ENCODE measurements at regions not wholly inside any gene's neighbourhood (a gene's known extent, or its start where the extent isn't known, plus 50 kb on each side); places are given as distances from the start of the nearest gene placed in this dataset.

DNA sequence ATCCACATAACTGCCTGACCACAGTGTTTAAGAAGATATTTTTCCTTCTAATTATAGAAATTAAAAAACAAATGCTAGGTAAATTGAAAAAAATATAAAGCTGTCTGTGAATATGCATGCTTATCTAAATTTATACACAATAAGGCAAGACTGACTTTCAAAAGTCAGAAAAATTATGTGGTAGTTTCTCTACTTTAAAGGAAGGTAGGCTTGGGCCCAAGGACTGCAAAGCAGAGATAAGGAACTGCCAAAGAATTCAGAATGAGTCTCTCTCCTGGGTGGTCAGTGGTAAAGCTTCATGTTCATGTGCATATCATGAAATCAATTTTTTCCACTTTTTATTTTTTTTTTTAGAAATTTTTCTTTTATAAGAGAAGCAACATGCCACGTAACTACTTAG is 998.6 kb downstream of the REEP3 start:
- Mint-ChIP-seq H3K27ac (no peak overlapping the region), H3K36me3 (ENCODE audit: low read depth) (no peaks in the 10 kb centered on the region), H3K4me1 (no peaks in the 10 kb centered on the region), H3K4me3 (no peak overlapping the region), H3K27me3 (ENCODE audit: low read depth, poor library complexity) (peaks cover 3% of the 10 kb centered on the region), H3K9me3 (no peaks in the 10 kb centered on the region)
- no peak for DNase-seq
- TF ChIP-seq CTCF (IDR thresholded peaks at IDR 0.05): no peak

DNA sequence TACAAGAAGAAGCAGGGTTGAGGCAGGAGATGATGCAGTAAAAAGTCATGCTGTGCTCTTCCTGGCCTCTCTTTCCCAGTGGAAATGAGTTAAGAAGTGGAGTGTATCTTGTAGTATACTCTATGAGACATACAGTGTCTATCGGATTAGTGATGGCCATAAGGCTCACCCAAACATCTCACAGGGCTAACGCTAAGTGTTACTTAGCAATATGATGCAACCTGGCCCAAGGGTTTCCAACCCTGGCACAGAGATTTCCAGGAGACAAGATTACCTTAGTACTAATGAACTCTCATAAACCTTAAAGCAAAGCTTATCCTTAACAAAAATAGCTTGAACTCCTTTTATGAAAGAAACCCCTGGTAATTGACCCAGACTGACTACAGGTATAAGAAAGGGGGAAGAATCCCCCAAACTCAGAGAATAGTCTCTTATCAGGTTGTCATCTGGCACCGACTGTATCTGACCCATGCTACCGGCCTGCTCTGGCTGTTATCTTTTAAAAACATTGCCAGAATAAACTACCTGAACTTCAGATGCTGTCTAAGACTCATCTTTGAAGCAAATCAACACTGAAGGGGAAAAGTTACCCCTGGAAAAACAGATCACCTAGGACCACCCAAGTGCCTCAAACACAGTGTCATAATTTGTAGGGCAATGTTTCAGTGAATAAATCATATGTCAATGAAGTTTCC is 1002.0 kb downstream of the REEP3 start:
- no peak overlapping the region for H3K27ac Mint-ChIP-seq
- no peaks in the 10 kb centered on the region for H3K36me3 Mint-ChIP-seq (ENCODE audit: low read depth)
- H3K4me3 Mint-ChIP-seq: no peak overlapping the region
- peaks cover under 1% of the 10 kb centered on the region for H3K4me1 Mint-ChIP-seq
- TF ChIP-seq CTCF (IDR thresholded peaks at IDR 0.05): no peak
- DNase-seq: no peak
- H3K9me3 Mint-ChIP-seq: no peaks in the 10 kb centered on the region
- peaks cover 3% of the 10 kb centered on the region for H3K27me3 Mint-ChIP-seq (ENCODE audit: low read depth, poor library complexity)

DNA sequence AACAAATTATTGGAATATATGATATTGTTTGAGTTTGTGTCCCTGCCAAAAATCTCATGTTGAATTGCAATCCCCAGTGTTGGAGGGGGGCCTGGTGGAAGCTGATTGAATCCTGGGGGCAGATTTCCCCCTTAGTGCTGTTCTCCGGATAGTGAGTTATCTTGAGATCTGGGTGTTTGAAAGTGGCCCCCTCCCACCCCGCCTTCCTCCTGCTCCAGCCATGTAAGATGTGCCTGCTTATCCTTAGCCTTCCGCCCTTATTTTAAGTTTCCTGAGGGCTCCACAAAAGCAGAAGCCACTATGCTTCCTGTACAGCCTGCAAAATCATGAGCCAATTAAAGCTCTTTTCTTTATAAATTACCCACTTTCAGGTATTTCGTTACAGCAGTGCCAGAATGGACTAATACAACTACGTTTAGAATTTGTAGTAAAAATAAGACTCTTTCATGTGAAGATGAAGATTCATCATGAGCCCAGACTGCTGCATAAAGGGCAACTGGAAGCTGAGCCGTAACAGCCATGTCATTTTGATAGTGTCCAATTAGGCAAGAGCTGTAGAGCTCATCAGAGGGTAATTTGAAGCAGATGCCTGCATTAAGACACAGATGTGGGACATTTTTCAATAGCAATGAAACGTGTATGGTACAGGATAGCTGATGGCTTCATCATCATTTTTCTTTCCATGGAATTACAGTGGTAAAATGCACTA is 1007.2 kb downstream of the REEP3 start:
- no peaks in the 10 kb centered on the region for H3K36me3 Mint-ChIP-seq (ENCODE audit: low read depth)
- no peak for DNase-seq
- H3K4me3 Mint-ChIP-seq: no peak overlapping the region
- H3K27me3 Mint-ChIP-seq (ENCODE audit: low read depth, poor library complexity): peaks cover 4% of the 10 kb centered on the region
- no peak overlapping the region for H3K27ac Mint-ChIP-seq
- H3K4me1 Mint-ChIP-seq: peaks cover 5% of the 10 kb centered on the region
- no peaks in the 10 kb centered on the region for H3K9me3 Mint-ChIP-seq
- no peak for TF ChIP-seq CTCF (IDR thresholded peaks at IDR 0.05)

GRCh38 chr10:64529003-64529350 is 1007.8 kb downstream of the REEP3 start:
- Mint-ChIP-seq H3K4me3 (no peak overlapping the region), H3K9me3 (no peaks in the 10 kb centered on the region), H3K27ac (no peak overlapping the region), H3K36me3 (ENCODE audit: low read depth) (no peaks in the 10 kb centered on the region), H3K4me1 (peaks cover 5% of the 10 kb centered on the region), H3K27me3 (ENCODE audit: low read depth, poor library complexity) (peaks cover 4% of the 10 kb centered on the region)
- TF ChIP-seq CTCF (IDR thresholded peaks at IDR 0.05): no peak
- DNase-seq: no peak

DNA sequence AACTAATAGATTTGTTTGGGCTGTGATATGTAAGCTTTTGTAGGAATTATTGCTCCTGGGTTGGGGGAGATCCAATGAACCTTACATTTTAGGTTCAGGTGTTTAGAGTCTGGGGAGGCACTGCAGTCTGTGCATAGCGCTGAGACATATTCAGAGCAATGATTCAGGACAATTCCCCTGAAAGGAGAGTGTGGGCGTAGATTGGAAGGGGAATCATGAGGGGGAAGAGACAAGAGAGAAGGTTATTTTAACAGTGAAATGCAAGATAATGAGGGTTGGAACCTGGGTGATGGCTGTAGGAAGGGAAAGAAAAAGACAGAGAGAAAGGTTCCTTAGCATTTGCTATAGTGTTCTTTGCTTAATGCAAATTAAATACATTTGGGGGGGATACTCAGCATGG is 1013.4 kb downstream of the REEP3 start:
- H3K4me3 Mint-ChIP-seq: no peak overlapping the region
- peaks cover 4% of the 10 kb centered on the region for H3K27me3 Mint-ChIP-seq (ENCODE audit: low read depth, poor library complexity)
- TF ChIP-seq CTCF (IDR thresholded peaks at IDR 0.05): no peak
- no peak overlapping the region for H3K27ac Mint-ChIP-seq
- DNase-seq: no peak
- no peaks in the 10 kb centered on the region for H3K9me3 Mint-ChIP-seq
- H3K36me3 Mint-ChIP-seq (ENCODE audit: low read depth): no peaks in the 10 kb centered on the region
- no peaks in the 10 kb centered on the region for H3K4me1 Mint-ChIP-seq
